ENCODE measurements at regions not wholly inside any gene's neighbourhood (a gene's known extent, or its start where the extent isn't known, plus 50 kb on each side); places are given as distances from the start of the nearest gene placed in this dataset.

- no peak for DNase-seq (ENCODE audit: low read depth, low spot score)
Measured at GRCh38 chr7:156073366-156074052, 261.2 kb upstream of the SHH start.

- no peak for DNase-seq (ENCODE audit: low read depth, low spot score)
Measured at GRCh38 chr7:156071612-156072011, 259.3 kb upstream of the SHH start.

- DNase-seq (ENCODE audit: low read depth, low spot score) = no peak
Measured at GRCh38 chr7:156069891-156070290, 257.6 kb upstream of the SHH start.

GRCh38 chr7:156067156-156067555, 254.9 kb upstream of the SHH start:
- DNase-seq (ENCODE audit: low read depth, low spot score) = no peak

GRCh38 chr7:156065400-156065799, 253.1 kb upstream of the SHH start:
- no peak for DNase-seq (ENCODE audit: low read depth, low spot score)

- no peak for DNase-seq (ENCODE audit: low read depth, low spot score)
Measured at GRCh38 chr7:156064971-156065386, 252.7 kb upstream of the SHH start.

- no peak for DNase-seq (ENCODE audit: low read depth, low spot score)
Measured at GRCh38 chr7:156063241-156063810, 251.1 kb upstream of the SHH start.

- no peak for DNase-seq (ENCODE audit: low read depth, low spot score)
Measured at GRCh38 chr7:156062286-156062685, 250.0 kb upstream of the SHH start.

GRCh38 chr7:156061689-156062255, 249.5 kb upstream of the SHH start:
- no peak for DNase-seq (ENCODE audit: low read depth, low spot score)

GRCh38 chr7:156060925-156061324, 248.7 kb upstream of the SHH start:
- no peak for DNase-seq (ENCODE audit: low read depth, low spot score)

- no peak for DNase-seq (ENCODE audit: low read depth, low spot score)
Measured at GRCh38 chr7:156059369-156059768, 247.1 kb upstream of the SHH start.

GRCh38 chr7:156058248-156058647, 246.0 kb upstream of the SHH start:
- no peak for DNase-seq (ENCODE audit: low read depth, low spot score)

GRCh38 chr7:156056534-156056933, 244.3 kb upstream of the SHH start:
- DNase-seq (ENCODE audit: low read depth, low spot score) = no peak

- no peak for DNase-seq (ENCODE audit: low read depth, low spot score)
Measured at GRCh38 chr7:156055206-156055822, 243.1 kb upstream of the SHH start.

- DNase-seq (ENCODE audit: low read depth, low spot score) = no peak
Measured at GRCh38 chr7:156051884-156052283, 239.6 kb upstream of the SHH start.

GRCh38 chr7:156050636-156051569, 238.6 kb upstream of the SHH start:
- no peak for DNase-seq (ENCODE audit: low read depth, low spot score)

- DNase-seq (ENCODE audit: low read depth, low spot score) = no peak
Measured at GRCh38 chr7:156049366-156049765, 237.1 kb upstream of the SHH start.

- DNase-seq (ENCODE audit: low read depth, low spot score) = no peak
Measured at GRCh38 chr7:156046031-156046560, 233.8 kb upstream of the SHH start.

- no peak for DNase-seq (ENCODE audit: low read depth, low spot score)
Measured at GRCh38 chr7:156043416-156044178, 231.3 kb upstream of the SHH start.

GRCh38 chr7:156041398-156041797, 229.1 kb upstream of the SHH start:
- DNase-seq (ENCODE audit: low read depth, low spot score) = no peak
